ENCODE measurements at regions not wholly inside any gene's neighbourhood (a gene's known extent, or its start where the extent isn't known, plus 50 kb on each side); places are given as distances from the start of the nearest gene placed in this dataset.

GRCh38 chr6:95328231-95328630 is 249.1 kb upstream of the MANEA start (continued):
- no peak for TF ChIP-seq HSF1 (IDR thresholded peaks at IDR 0.05; ENCODE audit: low read depth, low read length)
- TF ChIP-seq MYB (IDR thresholded peaks at IDR 0.05; ENCODE audit: borderline replicate concordance, low read depth, low read length), result no peak
- no peak for TF ChIP-seq IKZF2 (IDR thresholded peaks at IDR 0.05)

- ATAC-seq, result no peak
- no peaks in the 10 kb centered on the region for H3K79me2 ChIP-seq (ENCODE audit: control insufficient read depth, insufficient read depth, low read length)
- in situ Hi-C loops (cut with MboI), result no loop called here
- no peak overlapping the region for H3K27ac ChIP-seq (ENCODE audit: control insufficient read depth, insufficient read depth)
- H4K20me1 ChIP-seq (ENCODE audit: control insufficient read depth, insufficient read depth), result no peaks in the 10 kb centered on the region
- BruUV-seq (replicated peaks), result no TSS peak
- no peak for DNase-seq (ENCODE audit: low read depth, low spot score)
- POLR2A ChIA-PET, result no interaction called here
- SMC1A ChIA-PET (ENCODE audit: uncharacterized antibody, unreplicated experiment), result no interaction called here
- RAD21 ChIA-PET (ENCODE audit: unreplicated experiment), result no interaction called here
- H3K27me3 ChIP-seq (replicated peaks in 1 of 2; ENCODE audit: control insufficient read depth in 2 of 2, insufficient read depth in 2 of 2, low read length in 1 of 2), result no peaks in the 10 kb centered on the region
- H3K4me1 ChIP-seq (ENCODE audit: control insufficient read depth, insufficient read depth, low read length), result no peaks in the 10 kb centered on the region
- no peaks in the 10 kb centered on the region for H3K36me3 ChIP-seq (ENCODE audit: control insufficient read depth in 2 of 2, insufficient read depth in 2 of 2, low read length in 1 of 2)
- H3K4me3 ChIP-seq, result no peak overlapping the region
- H3K4me2 ChIP-seq (ENCODE audit: control insufficient read depth, insufficient read depth), result no peak overlapping the region
- no peak overlapping the region for H2AFZ ChIP-seq (ENCODE audit: control insufficient read depth, low read depth, low read length)
- no peak for FAIRE-seq
- 2% methylated on average over 3 of the region's 3 CpGs for WGBS (ENCODE audit: insufficient coverage, insufficient replicate concordance, low lambda C conversion rate, missing lambda C conversion rate)
- intact Hi-C loops (cut with micrococcal nuclease; ENCODE audit: unreplicated experiment), result no loop called here
- no peaks in the 10 kb centered on the region for H3K9me3 ChIP-seq (replicated peaks; ENCODE audit: control insufficient read depth, insufficient read depth, low read length)
- CTCF ChIA-PET, result interaction anchor here (1.3 kb wide), 1 partner anchor 14 kb away, joined by 5 read pairs; no protein-coding TSS in a partner anchor
- H3K9ac ChIP-seq (ENCODE audit: control insufficient read depth, insufficient read depth, low read length), result no peak overlapping the region
- no peak for TF ChIP-seq RAD51 (IDR thresholded peaks at IDR 0.05)
- TF ChIP-seq CUX1 (IDR thresholded peaks at IDR 0.05; ENCODE audit: insufficient replicate concordance, low read depth, low read length), result no peak
- TF ChIP-seq KLF5 (IDR thresholded peaks at IDR 0.05; ENCODE audit: partially characterized antibody), result no peak
- no peak for TF ChIP-seq CBX3 (IDR thresholded peaks at IDR 0.05; ENCODE audit: borderline replicate concordance, low read depth)
- no peak for TF ChIP-seq HSF1 (IDR thresholded peaks at IDR 0.05; ENCODE audit: low read depth, low read length)
- no peak for TF ChIP-seq ZNF274 (IDR thresholded peaks at IDR 0.05; ENCODE audit: insufficient read depth, insufficient read length)
- no peak for TF ChIP-seq GABPA (IDR thresholded peaks at IDR 0.05; ENCODE audit: low read depth)
- no peak for TF ChIP-seq SPI1 (IDR thresholded peaks at IDR 0.05; ENCODE audit: borderline replicate concordance, insufficient read depth, low read depth, low read length)
- TF ChIP-seq RAD21 (IDR thresholded peaks at IDR 0.05; ENCODE audit: insufficient read depth, low read depth, low read length), result no peak
- TF ChIP-seq ASH2L (IDR thresholded peaks at IDR 0.05; ENCODE audit: borderline replicate concordance, low read depth), result no peak
- no peak for TF ChIP-seq EP300 (IDR thresholded peaks at IDR 0.05; ENCODE audit: borderline replicate concordance in 1 of 2, control insufficient read depth in 1 of 2, low read depth in 2 of 2, low read length in 2 of 2)
- no peak for TF ChIP-seq BACH1 (IDR thresholded peaks at IDR 0.05; ENCODE audit: borderline replicate concordance)
These were observed 225.1 kb upstream of the MANEA start for GRCh38 chr6:95352064-95352795.

Data from GM12878 (cell line).